HG02884 (cell line): ENCODE measurements at regions not wholly inside any gene's neighbourhood (a gene's known extent, or its start where the extent isn't known, plus 50 kb on each side); places are given as distances from the start of the nearest gene placed in this dataset.
"Not testable (repeated sequence)": the region's sequence is repeated elsewhere in the genome, so short reads cannot be mapped to it uniquely, and the experiment has no call there.

ENCODE experiments used
- ATAC-seq: cut with Tn5 transposase; IDR thresholded peaks from one replicate; pipeline ENCODE4 v1.9.1; 2021; ENCODE audit warnings: mild to moderate bottlenecking, moderate library complexity; ENCODE audit not compliant: unreplicated experiment

GRCh38 chr13:21872795-21873194 is 201.9 kb downstream of the FGF9 start:
- ATAC-seq: no peak

GRCh38 chr13:21875116-21875515 is 204.2 kb downstream of the FGF9 start:
- ATAC-seq: no peak

GRCh38 chr13:21879263-21879914 is 208.5 kb downstream of the FGF9 start:
- ATAC-seq: no peak

GRCh38 chr13:21882766-21883165 is 211.9 kb downstream of the FGF9 start:
- no peak for ATAC-seq

GRCh38 chr13:21883713-21884112 is 212.8 kb downstream of the FGF9 start:
- ATAC-seq: no peak

- ATAC-seq: no peak
These were observed 213.5 kb downstream of the FGF9 start for GRCh38 chr13:21884299-21884909.

GRCh38 chr13:21884965-21885567 is 214.2 kb downstream of the FGF9 start:
- ATAC-seq: no peak

GRCh38 chr13:21885714-21886224 is 214.9 kb downstream of the FGF9 start:
- no peak for ATAC-seq

- no peak for ATAC-seq
These were observed 218.8 kb downstream of the FGF9 start for GRCh38 chr13:21889651-21890050.

GRCh38 chr13:21890220-21890619 is 219.3 kb downstream of the FGF9 start:
- not testable (repeated sequence) for ATAC-seq

GRCh38 chr13:21894091-21894490 is 223.2 kb downstream of the FGF9 start:
- no peak for ATAC-seq

GRCh38 chr13:21894703-21895699 is 224.1 kb downstream of the FGF9 start:
- ATAC-seq: no peak

- ATAC-seq: no peak
These were observed 224.9 kb downstream of the FGF9 start for GRCh38 chr13:21895779-21896178.

GRCh38 chr13:21897161-21897560 is 226.3 kb downstream of the FGF9 start:
- ATAC-seq: no peak

GRCh38 chr13:21898459-21898858 is 227.6 kb downstream of the FGF9 start:
- ATAC-seq: no peak

- ATAC-seq: no peak
These were observed 228.1 kb downstream of the FGF9 start for GRCh38 chr13:21898945-21899344.

- ATAC-seq: no peak
These were observed 230.5 kb downstream of the FGF9 start for GRCh38 chr13:21901336-21901735.

GRCh38 chr13:21901811-21902708 is 231.2 kb downstream of the FGF9 start:
- no peak for ATAC-seq

- ATAC-seq: no peak
These were observed 231.8 kb downstream of the FGF9 start for GRCh38 chr13:21902709-21903098.

GRCh38 chr13:21905486-21905885 is 234.6 kb downstream of the FGF9 start:
- no peak for ATAC-seq
